SIG-M5 treated with dmso at 0.1 percent for 504 hours (cell line): ENCODE measurements at regions not wholly inside any gene's neighbourhood (a gene's known extent, or its start where the extent isn't known, plus 50 kb on each side); places are given as distances from the start of the nearest gene placed in this dataset.
A peak's percentile ranks its signal among the peaks of the same experiment; 100 is the strongest.

ENCODE experiments used
- DNase-seq: peaks from one replicate; lab custom pipeline; 2025; ENCODE audit not compliant: unreplicated experiment; lab: John Stamatoyannopoulos, UW

GRCh38 chr17:33756021-33756420 is 462.9 kb upstream of the ASIC2 start:
- no peak for DNase-seq

- no peak for DNase-seq
These were observed 472.8 kb upstream of the ASIC2 start for GRCh38 chr17:33765871-33766270.

GRCh38 chr17:33766721-33767120 is 473.6 kb upstream of the ASIC2 start:
- no peak for DNase-seq

- DNase-seq: no peak
These were observed 476.0 kb upstream of the ASIC2 start for GRCh38 chr17:33769066-33769465.

GRCh38 chr17:33776304-33776703 is 478.8 kb upstream of the CCL2 start:
- DNase-seq: no peak

- DNase-seq: no peak
These were observed 478.2 kb upstream of the CCL2 start for GRCh38 chr17:33776903-33777302.

- DNase-seq: no peak
These were observed 477.4 kb upstream of the CCL2 start for GRCh38 chr17:33777674-33778073.

- no peak for DNase-seq
These were observed 476.4 kb upstream of the CCL2 start for GRCh38 chr17:33778505-33779233.

- peak; percentile 48 for DNase-seq
These were observed 475.9 kb upstream of the CCL2 start for GRCh38 chr17:33779234-33779591.

GRCh38 chr17:33785281-33785680 is 469.8 kb upstream of the CCL2 start:
- DNase-seq: no peak

- no peak for DNase-seq
These were observed 468.6 kb upstream of the CCL2 start for GRCh38 chr17:33786478-33786877.

- no peak for DNase-seq
These were observed 465.4 kb upstream of the CCL2 start for GRCh38 chr17:33789658-33790057.

GRCh38 chr17:33797181-33797580 is 457.9 kb upstream of the CCL2 start:
- DNase-seq: no peak

- no peak for DNase-seq
These were observed 456.8 kb upstream of the CCL2 start for GRCh38 chr17:33798308-33798707.

- no peak for DNase-seq
These were observed 452.5 kb upstream of the CCL2 start for GRCh38 chr17:33802349-33803198.

- DNase-seq: no peak
These were observed 451.8 kb upstream of the CCL2 start for GRCh38 chr17:33803199-33803685.

- no peak for DNase-seq
These were observed 451.4 kb upstream of the CCL2 start for GRCh38 chr17:33803686-33804085.

GRCh38 chr17:33804401-33804800 is 450.7 kb upstream of the CCL2 start:
- no peak for DNase-seq

- no peak for DNase-seq
These were observed 448.5 kb upstream of the CCL2 start for GRCh38 chr17:33806631-33807030.

- DNase-seq: no peak
These were observed 445.3 kb upstream of the CCL2 start for GRCh38 chr17:33809748-33810147.

- DNase-seq: no peak
These were observed 443.9 kb upstream of the CCL2 start for GRCh38 chr17:33811004-33811760.
